HG03575 (cell line): ENCODE measurements at regions not wholly inside any gene's neighbourhood (a gene's known extent, or its start where the extent isn't known, plus 50 kb on each side); places are given as distances from the start of the nearest gene placed in this dataset.

Experiments used
- ATAC-seq: cut with Tn5 transposase; IDR thresholded peaks from one replicate; pipeline ENCODE4 v1.9.1; 2021; ENCODE audit not compliant: unreplicated experiment, insufficient number of reproducible peaks, low FRiP score; ENCODE audit errors: extremely low read depth

DNA sequence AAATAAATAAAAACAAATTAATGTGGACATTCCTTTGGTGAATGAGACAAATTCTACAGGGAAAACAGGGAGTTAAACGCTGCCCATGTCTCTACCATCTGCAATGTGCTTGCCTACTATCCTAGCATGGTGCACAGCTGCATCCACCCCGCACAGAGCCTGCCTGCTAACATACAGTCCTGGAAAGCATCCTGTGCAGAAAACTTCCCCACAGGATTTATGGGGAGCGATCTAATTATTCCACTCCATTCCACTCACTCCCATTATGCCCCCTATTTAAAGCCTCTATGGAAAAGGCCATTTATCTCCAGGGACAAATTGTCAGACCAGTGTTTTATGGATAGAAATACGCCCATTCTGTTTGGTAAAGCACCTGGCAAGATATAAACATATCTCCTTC, 144.5 kb downstream of the MAF start:
- no peak for ATAC-seq

DNA sequence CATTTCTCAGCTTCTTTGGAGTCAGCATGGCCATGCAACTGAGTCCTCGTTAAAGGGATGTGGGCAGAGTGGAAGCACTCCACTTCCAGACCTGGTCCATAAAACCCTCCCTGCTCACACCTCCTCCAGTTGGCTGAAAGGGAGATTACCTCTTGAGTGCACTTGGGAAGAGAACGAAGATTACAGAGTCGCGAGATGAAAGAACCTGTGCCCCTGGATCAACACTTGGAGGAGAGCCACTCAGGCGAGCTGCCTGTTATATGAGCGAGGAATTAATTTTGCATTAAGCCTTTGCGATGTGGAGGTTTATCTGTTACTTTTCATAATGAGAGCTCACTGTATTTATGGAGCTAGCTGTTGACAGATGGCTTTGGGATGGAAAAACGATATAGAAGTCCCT, 147.9 kb downstream of the MAF start:
- no peak for ATAC-seq

DNA sequence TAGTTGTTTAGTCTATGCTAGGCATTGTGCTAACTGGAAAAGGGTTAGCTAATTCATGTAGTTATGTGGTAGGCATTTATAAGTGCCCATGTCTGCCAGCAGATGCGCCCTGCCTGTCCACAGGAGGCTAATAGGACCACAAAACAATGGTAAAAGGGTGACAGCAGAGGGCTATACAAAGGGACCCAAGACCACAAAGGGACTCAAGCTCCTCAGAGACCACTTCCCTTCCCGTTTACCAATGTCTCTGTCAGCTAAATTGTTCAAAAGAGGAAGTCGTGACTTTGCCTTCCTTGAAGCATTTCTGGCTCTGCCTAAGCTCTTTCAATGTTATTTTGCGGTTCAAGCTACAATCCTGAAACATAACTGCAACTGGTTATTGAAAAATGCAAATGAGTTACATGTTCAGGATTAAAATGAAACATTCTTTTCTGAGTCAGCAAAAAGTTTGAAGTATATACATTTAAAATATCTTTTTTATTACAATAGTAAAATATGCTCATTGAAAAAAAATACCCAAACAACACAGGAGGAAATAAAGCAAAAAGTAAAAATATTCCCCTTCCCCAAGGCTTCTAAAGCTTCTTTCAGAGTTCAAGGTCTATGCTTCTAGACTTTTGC, 149.2 kb downstream of the MAF start:
- ATAC-seq = no peak

DNA sequence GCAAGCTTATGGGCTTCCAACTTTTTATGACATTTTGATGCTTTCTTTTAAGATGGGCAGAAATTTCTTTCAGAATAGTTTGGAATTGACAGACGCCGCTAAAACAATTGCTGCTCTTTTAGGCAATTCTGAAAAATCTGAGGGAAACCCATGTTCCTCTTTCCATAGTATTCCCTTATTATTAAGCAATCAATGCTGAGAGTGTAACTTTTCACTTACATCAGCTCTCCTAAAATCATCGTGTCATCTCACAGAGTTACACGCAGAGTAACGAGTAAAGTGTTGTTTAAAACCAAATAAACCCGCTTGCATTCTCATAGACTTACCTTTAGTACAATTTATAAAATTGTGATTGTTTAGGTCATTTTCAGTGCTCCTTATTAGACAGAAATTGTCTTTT, 150.6 kb downstream of the MAF start:
- ATAC-seq = no peak

DNA sequence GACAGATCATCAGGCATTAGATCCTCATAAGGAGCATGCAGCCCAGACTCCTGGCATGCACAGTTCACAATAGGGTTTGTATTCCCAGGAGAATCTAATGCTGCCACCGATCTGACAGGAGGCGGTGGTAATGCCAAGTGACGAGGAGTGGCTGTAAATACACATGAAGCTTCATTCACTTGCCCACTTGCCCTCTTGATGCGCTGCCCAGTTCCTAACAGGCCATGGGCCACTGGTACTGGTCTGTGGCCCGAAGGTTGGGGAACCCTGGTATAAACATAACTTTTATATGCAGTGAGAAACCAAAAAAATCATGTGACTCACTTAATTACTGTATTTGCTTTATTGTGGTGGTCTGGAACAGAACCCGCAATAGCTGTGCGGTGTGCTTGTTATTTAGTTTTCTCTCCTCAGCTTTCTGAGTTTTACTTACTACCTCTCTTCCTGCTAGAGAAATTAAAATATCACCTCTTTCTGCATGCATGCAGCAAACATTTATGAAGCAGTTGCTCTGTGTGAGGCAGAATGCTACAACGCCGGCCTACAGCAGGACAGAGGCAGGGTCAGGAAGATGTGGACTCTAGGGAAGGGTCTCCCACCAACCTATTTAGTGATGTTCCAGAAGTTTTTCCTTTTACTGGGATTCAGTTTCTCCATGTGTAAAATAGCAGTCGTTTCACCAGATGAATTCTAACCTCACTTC, 151.3 kb downstream of the MAF start:
- no peak for ATAC-seq

DNA sequence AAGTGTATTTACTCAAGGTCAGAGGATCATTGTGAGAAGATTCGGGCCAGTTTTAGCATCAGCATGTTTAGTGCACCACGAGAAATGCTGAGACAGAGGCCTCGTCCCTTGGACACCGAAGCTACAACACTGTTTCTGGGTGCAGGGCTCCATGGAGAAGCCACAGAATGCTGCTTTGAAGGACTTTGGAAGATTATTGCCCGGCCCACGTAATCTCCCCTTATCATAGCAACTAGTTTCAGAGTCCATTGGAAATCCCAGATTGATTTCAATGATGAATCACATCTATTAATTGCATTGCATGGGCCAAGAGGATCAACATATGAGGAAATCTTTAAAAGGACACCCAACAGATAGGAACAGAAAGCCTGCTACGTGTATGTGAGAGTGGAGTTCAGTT, 156.0 kb downstream of the MAF start:
- no peak for ATAC-seq

DNA sequence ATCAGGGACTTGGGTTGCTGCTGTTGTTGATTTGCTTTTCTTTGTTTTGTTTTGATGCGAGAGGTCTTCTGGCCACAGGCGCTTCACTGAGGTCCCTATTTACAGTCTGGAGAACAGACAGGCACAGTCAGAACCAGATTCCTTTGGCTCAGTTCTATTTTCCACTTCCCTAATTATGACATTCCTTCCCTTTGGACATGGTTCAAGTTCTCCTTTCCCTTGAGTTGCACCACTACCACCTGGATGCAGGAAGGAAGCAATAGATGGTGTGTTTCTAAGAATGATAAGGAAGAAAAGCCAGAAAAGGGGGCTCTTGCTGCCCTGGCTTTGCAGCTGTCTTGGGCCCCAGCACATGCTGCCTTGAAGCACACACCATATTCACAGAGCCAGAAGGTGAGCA, 160.6 kb downstream of the MAF start:
- ATAC-seq = no peak

DNA sequence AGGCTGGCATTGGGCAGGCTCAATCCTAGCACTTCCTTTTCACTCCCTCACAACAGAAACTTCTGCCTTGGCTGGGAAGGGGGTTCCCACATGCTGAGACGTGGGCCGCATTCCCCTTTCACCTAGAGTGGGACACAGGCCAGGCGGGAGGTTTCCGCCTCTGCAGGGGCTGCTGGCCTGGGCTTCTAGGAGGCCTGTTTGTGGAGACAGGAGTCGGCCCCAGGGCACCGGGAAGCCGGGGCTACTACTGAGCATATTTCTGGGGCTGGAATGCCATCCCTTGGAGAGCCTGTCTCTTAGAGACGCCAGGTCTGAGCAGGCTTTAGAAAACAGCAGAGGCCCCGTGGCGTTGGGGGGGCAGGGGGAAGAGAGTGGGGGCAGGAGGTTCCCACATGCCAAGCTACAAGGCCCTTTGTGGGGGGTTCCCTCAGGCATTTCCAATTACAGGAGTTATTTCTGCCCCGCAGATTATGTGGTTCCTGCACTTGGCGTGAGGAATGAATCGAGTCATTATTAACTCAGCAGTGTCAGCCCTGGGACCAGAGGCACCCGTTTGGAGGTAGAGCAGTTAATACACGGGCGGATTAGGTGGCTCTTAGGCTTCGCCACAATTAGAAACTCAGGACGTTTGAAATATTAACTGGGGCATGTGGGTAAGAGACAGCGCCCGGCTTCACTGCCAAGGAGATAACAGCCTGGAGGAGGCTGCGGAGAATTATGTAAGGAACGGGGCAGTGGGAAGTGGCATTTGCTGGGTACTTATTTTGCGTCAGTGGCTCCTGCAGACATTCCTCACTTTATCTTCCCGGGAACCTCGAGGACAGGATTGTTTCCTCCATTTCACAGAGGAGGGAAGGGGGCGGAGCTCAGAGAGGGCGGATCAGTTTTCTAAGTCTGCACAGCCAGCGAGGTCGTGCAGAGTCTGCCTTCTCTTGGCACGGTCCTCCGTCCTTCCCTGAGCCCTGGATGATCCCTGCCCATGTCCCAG, 162.5 kb downstream of the MAF start:
- ATAC-seq = no peak

DNA sequence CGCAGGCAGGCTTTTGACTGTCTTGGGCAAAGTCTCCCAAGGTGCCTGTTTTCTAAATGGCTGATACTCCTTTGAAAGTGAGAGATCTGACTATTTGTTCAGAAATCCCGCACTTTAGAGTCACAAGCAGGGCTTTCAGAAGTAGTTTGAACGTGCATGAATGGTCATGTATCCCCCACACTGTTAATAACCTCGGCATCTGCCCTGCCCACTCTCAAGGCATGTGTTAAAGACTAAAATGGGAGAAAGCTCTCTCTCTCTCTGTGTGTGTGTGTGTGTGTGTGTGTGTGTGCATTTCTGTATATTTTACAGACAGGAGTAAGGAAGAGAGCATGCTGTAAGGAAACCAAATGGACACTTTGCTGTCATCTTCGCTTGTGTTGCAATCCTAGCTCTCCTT, 163.7 kb downstream of the MAF start:
- ATAC-seq = no peak

DNA sequence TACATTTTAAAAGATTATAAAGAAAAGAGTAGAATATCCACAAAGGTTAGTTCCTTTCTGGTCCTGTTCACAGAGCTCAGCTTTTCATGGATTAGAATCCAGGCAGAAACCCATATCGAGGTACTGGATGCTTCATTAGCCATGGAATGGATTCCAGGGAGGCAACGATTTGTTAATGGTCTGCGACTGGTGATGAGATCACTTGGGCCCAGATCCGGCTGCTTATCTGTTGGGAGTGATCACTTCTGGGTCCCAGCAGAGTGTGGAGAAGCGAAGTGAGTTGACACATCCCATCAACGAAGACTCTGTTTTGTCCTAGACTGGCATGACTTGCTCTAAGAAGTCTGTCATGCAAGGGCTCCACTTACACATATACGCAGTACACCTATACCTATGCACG, 165.8 kb downstream of the MAF start:
- ATAC-seq = no peak

DNA sequence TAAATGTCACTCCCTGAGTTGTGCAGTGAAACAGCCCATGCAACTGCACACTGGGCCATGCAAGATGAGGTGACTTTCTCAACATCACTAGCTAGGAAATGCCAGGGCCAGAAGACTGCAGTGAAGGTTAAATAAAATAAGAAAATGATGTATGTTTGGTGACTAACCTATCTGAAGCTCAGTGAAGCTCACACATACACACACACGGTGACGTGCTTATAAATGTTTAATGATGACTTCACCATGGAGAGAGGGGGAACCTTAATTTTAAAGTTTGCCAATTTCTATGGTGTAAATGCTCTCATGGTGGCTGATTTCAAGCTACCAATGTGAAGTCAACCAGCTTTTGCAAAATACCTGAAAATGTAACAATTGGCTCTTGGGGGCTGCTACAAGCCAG, 166.4 kb downstream of the MAF start:
- no peak for ATAC-seq

DNA sequence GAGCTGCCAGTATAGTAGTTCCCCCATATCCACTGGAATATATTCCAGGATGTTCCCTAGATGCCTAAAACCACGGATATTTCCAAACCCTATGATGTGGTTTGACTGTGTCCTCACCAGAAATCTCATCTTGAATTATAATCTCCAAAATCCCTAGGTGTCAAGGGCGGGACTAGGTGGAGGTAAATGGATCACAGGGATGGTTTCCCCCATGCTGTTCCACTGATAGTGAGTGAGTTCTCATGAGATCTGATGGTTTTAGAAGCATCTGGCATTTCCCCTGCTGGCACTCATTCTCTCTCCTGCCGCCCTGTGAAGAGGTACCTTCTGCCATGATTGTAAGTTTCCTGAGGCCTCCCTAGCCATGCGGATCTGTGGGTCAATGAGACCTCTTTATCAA, 168.6 kb downstream of the MAF start:
- ATAC-seq = no peak

DNA sequence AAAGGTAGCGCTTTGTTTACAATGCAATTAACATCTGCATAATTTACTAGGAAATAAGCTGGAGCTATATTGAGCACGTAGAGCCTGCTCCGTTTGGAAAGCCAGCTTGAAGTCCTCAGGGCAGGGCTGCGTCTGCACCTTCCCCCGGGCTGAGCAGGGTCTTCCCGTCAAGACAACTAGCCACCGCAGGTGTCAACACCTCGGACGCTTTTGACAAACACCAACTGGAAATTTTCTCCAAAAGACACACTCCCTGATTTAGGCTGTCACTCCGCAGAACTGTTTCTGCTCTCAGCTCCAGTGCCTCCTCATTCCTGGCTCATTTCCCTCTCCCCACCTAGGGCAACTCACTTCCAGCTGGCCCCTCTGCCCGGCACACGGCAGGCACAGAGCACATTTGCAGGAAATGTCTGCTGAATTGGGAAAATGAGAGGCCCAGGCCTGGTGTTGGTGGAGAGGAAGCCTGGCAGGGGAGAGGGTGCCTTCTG, 170.3 kb downstream of the MAF start:
- no peak for ATAC-seq

DNA sequence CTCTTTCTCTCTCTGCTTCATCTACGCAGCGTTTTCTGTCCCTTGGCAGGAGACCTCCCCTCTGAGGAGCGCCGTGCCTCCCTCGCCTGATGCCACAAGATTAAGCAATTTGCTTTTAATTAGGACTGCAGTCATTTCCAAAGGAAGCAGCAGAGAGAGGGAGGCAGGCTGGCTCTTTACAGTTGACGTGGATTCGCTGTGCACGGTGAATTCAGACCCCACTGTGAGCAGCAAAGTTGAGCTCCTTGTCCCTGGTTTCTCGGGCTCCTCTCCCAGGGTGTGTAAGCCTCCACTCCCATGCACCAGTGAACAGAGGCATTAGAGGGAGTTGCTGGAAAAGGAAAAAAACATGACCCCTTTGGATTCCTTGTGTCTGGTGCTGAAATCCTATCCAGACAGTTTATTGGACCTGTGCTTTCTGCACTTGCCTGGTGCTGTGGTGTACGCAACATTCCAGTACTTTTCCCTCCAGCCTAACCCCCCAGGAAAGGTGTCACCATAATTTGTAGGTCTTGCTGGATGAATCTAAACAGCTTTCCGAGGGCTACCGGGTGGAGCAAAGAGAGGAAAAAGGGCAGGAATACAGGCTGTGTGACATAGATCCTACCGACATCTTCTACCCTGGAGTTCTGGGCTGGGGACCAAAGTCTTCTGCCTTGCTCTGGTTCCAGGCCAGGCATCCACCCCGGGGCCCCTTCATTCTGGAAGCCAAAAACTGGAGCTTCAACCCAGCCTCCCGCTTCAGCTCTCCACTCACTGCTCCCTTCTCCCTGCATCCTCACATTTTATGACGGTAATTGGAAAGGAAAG, 171.0 kb downstream of the MAF start:
- no peak for ATAC-seq

DNA sequence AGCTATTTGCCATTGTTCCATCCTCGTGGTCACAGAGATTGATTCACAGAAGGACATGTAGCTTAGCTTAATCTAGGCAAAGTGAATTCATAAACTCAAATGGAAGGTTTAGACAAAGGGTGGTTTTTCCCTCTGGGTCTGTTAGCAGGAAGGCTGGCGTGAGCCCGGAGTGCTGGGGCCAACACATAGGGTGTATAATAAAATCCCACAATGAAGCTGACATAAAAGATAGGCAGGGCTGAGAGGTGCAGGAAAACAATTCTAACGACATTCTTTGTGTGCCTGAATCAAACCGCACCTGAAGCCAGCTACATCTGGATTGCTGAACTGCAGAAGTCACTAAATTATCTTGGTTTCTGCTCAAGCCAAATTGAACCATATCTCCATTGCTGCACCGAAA, 173.9 kb downstream of the MAF start:
- ATAC-seq = no peak

DNA sequence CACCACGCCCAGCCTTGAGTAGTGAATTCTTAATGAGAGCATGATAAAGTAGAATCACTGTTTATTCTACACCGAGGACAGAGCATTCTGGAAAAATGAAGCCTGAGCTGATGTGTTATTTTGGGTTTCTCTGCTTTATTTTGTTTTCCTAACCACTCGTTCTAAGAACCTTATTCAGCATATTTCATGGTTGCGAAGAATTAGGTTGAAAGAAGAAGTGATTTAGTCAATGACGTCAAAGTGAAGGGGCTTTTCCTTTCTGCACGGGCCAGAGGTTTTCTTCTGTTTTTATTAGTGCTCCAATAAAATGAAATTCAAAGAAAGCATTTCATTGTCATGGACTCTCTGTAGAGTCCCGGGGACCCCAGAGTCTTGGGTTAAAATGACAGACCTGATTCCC, 178.5 kb downstream of the MAF start:
- ATAC-seq = no peak

DNA sequence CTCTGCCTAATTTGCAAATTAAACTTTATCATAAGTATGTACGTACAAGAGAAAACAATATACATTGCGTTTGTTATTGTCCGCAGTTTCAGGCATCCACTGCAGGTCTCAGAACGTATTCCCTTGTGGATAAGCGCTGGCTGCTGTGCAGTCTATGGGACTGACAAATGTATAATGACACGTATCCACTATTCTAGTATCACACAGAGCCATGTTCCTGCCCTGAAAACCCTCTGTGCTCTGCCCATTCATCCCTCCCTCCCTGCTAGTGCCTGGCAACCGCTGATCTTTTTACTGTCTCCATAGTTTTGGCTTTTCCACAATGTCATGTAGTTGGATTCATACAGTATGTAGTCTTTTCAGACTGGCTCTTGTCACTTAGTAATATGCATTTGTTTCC, 179.4 kb downstream of the MAF start:
- ATAC-seq = no peak

DNA sequence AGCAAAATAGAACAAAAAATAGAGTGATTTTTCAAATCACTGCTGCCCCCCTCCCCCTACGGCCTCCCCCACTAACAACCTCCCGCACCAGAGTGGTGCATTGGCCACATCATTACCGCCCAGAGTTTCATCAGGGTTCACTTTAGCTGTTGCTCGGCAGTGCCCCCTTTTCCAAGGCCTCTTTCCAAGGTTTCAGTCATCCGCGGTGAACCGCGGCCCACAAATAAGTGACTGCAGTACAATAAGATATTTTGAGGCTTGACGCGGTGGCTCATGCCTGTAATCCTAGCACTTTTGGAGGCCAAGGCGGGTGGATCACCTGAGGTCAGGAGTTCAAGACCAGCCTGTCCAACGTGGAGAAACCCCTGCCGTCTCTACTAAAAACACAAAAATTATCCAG, 180.0 kb downstream of the MAF start:
- ATAC-seq = no peak

DNA sequence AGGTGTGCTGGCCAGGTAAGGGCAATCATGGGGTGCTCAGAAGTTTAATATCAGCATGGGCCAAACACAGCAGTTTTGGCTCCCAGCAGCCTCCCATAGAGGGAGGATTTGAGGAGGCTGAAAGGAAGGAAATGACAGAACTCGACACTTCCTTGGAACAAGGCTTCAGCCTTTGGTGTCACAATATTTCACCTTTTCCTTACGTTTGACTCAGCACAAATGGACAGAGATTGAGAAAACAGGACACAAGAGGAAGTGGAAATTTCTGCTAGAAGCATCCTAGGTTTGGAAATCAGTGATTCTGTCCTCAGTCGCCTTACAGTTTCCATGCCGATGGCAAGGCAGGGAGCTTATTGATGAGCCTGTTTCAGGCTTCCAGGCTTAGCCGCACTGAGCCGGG, 181.4 kb downstream of the MAF start:
- ATAC-seq = no peak
